Ramos (cell line): ENCODE measurements at regions not wholly inside any gene's neighbourhood (a gene's known extent, or its start where the extent isn't known, plus 50 kb on each side); places are given as distances from the start of the nearest gene placed in this dataset.
"Not testable (repeated sequence)": the region's sequence is repeated elsewhere in the genome, so short reads cannot be mapped to it uniquely, and the experiment has no call there.

Experiments used
- in situ Hi-C: fragments of 300-500 bp; cut with MboI; formaldehyde crosslinking; loops from one replicate; pipeline ENCODE4 v1.14.3; 2022; ENCODE audit warnings: low sequenced_read_pairs; ENCODE audit not compliant: unreplicated experiment

DNA sequence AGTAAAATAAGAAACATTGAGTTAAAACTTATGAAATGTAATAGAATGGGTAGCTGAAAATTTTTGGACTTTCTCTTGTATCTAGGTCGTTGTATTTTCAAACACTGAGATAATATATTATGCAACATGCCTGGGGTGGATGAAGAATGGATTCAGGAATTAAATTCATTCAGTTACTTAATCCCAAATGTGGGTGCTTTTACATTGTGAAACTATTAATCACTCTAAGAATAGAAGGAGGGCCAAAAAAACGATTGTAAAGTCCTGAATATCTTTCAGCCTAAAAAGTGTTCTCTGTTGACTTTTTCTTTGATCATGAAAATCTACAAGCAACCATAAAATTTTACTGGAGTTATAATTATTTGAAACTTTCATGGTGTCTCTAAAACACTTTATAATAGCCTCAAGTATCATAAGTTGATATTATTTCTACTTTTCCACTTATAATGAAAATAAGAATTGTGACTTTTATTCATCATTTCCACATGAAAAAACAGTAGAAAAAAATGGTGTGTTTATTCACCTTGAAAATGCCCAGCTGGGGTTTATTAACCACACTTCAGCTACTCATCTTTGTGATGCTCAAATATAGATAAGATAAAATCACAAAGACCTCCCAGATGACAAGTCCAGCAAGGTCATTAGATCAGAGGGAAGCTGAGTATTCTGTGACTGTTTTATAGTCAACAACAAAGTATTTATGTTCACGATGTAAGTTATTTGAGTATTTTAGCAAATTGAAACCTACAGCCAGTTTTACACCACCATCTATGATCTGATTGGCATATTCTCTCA, 619.9 kb upstream of the SOX9 start:
- in situ Hi-C loops, result no loop called here

DNA sequence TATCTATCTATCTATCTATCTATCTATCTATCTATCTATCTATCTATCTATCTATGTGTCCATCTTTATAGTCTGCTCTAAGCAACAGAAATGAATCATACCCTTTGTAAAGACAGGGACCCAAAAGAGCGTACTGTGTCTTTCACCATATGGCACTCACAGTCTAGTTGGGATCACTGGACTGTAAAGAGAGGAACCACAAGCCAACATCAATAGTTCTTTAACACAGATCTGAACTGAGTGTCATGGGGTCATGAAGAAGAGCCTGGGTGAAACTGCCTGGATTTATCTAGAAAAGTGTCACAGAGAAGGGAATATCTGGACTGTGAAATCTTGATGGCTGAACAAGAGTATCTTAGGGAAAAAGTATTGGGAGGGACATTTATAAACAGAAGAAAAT, 619.1 kb upstream of the SOX9 start:
- in situ Hi-C loops, result no loop called here

DNA sequence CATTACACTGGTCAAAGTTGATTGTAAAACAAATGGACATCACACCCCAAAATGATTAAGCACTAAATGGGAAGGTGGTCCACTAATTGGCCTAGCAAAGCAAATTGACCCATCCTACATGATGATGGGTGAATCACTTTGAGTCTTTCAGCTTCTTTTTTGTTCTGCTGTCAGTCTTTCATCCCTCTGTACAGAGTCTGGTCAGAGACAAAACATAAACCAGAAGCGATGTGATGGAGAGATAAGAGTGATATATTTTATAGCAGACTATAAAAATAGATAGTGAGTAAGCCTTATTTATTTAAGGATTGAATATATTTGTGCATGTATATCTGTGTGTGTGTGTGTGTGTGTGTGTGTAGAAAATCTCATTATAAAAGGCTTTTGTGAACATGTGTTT, 618.4 kb upstream of the SOX9 start:
- in situ Hi-C loops, result no loop called here

DNA sequence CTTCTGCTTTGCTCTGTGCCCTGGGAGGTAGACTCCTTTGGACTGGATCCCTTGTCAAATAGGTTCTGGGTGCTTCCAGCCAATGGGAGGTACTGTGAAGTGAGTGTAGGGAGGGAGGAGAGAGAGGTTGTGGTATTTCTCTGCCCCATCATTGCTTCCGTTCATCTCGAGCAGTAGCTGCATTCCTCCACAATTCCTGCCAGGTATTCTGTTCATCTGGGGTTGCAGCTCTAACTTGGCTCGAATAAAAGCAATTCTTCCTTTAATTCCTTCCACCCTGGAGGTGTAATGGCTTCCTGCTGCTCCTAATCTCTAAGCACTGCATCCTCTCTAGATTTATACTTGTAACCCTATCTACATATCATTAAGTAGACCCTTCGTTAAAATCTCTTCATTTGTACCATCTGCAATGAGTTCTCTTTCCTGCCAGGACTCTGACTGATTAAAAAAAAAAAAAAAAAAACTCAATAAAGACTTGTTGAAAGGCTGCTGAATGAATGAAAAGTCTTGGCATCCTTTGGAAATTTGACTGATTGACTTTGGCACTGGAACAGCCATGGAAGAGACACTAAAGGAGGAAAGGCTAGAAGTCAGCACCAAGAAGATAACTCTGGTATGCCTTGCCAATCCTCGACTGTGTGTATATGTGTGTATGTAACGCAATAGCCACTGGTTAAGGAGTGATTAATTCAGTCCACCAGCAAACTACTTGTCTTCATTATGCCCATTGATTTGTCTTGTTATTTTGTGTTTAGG, 616.9 kb upstream of the SOX9 start:
- in situ Hi-C loops, result no loop called here

DNA sequence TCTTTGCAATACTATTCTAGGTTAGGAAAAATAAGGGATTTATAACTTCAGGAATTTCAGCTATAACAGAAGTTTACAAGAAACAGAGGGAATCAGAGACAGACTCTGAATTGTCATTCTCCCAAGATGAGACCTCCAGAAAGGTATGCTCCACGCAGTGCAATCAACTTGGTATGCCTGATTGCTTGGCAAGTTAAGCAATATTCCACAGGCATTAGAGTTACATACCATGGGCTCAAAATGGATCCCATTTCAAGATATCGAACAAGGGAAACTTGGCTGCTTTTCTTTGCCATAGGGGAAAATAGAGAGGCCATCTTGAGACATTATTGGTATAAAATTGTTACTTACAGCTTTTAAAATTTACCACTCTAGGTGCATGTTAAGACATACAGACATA, 615.6 kb upstream of the SOX9 start:
- in situ Hi-C loops, result no loop called here

DNA sequence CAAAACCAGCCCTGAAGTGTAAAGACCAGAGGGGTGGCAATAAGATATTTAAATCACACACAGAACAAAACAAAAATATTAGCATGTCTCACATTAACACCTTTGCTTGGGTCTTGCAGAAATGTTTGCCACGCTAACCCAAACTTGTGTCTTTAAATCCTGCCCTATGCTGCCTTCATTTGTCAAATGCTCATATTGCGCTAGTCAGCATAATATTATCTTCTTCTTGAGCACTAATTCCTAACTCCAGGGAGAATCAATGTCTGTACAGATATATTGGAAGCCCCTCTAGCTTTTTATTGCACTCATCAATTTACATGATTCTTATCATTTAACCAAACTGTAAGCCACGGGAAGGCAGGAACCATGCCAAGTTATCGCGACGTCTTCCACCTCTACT, 614.8 kb upstream of the SOX9 start:
- in situ Hi-C loops, result no loop called here

DNA sequence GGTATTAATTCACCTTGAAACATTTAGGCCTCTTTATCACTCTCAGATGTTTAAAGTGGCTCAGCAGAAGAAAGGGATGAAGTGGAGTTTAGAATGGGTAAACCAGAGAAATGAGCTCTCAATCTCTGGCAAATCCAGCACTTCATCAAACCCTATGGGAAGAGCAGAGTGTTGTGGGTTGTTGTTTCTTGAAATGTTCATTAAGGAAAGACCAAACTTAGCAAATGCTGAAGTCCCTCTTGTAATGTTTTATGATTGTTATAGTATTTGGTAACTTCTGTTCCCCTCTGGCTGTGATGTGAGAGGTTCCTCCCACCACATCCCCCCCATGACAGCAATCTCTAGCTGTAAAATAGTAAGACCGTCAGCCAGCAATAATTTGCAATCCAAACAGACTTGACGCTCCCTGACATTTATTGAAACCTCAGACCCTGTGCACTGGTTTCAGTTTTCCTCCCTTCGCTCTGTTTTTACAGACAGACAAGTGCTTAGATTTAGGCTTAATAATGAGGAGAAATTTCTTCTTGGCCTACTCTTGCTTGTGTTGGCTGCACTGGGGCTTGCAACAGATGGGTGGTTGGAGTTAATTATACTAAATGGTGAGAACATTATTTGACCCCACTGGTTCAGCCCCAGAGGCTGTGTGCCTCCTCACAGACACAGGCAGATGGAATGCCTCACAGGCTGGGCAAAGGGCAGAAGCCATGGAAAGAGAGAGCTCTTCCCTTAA, 609.4 kb upstream of the SOX9 start:
- in situ Hi-C loops, result no loop called here

DNA sequence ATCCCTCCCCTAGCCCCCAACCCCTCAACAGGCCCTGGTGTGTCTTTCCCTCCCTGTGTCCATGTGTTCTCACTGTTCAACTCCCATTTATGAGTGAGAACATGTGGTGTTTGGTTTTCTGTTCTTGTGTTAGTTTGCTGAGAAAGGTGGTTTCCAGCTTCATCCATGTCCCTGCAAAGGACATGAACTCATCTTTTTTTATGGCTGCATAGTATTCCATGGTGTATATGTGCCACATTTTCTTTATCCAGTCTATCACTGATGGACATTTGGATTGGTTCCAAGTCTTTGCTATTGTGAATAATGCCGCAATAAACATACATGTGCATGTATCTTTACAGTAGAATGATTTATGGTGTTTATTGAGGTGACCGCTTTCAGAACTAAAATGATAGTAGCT, 607.1 kb upstream of the SOX9 start:
- in situ Hi-C loops, result not testable (repeated sequence)

DNA sequence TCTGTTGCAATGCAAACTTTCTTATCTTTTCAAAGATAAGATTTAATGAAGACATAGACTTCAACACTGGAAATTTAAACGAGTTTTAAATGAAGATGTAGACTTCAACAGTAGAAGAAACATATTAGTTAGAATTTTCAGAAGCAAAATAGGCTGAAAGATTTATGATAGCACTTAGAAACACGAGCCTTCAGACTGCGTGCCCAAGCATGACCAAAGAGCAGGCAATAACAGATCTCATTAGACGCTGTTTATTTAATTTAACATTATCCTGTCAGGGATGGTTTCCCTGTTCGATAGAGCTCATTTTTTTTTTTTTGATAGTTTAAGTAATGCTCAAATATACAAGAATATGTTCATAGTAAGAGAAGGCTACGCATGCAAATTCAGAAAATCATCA, 604.7 kb upstream of the SOX9 start:
- in situ Hi-C loops, result no loop called here

DNA sequence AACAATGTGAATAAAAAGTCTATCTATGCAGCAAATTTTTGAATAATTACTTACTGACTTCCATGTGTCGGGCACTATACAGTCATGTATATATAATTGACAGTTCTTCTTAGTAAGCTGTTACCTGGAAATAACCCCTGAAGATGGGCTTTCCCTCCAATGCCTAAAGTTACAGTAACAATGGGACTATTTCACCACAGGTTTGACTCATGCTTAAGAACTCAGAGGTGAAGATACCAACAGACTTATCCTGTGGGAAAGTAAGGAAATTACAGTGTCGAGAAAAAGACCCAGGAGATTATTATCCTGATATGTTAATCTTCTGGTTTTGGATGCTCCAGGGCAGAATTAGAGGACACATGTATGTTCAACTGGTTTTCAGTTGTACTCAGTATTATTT, 601.5 kb upstream of the SOX9 start:
- in situ Hi-C loops, result no loop called here

DNA sequence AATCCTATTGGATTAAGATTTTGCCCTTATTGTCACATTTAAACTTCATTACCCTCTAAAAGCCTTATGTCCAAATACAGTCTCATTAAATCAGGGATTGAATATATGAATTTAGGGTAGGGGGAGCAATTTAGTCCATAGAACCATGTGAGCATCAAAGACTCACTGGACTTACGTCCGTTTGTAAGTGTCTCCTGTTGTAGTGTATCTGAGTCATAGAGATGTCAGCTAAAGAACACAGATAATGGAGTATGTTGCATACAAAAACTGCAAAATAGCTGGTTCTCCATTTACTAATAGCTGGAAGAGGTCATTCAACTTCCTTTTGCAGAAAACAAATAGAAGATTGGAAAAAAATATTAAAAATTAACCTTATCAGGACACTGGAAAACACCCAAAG, 599.1 kb upstream of the SOX9 start:
- in situ Hi-C loops, result no loop called here

DNA sequence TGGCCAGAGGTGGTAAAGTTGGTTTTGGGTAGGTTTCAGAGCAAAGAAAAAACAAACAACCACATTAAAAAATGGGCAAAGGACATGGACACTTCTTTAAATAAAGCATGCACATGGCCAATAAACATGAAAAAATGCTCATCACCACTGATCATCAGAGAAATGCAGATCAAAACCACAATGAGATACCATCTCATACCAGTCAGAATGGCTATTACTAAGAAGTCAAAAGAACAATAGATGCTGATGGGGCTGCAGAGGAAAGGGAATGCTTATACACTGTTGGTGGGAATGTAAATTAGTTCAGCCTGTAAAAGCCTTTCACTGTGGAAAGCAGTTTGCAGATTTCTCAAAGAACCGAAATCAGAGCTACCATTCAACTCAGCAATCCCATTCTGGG, 598.4 kb upstream of the SOX9 start:
- in situ Hi-C loops, result no loop called here

DNA sequence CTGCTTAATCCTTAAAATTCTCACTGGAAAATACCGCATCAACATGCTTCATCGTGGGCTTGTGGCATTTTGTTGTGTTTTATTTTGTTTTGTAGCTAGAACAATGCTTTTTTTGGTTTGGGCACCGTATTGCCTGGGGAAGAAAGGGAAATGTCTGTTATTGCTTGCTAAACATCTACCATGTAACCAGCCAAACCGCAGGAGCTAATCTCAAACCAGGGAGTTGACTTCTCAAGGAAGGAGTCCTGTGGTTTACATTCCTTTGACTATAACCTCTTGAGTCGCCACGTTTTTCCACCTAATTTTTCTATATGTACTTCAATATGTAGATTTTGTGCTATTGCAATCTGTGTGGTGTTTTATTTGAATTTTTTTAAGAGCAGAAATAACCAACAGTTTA, 593.5 kb upstream of the SOX9 start:
- in situ Hi-C loops, result no loop called here

DNA sequence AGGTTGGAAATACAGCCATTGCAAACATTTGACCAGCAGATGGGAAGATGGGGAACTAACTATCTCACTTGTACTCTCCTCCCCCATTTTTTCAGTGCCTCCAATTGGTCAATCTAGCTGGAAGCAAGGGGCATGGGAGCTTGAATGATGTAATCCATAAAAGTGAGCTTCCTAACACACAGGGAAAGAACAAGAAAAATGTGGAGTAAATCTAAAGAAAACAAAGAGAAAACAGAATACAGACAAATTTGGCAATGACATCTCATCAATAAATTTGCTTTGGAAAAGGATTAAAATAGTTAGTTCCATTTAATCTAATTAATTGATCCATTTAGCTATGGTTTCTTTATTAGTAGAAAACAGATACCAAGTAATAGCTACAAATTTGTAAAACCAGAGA, 592.6 kb upstream of the SOX9 start:
- in situ Hi-C loops, result no loop called here

DNA sequence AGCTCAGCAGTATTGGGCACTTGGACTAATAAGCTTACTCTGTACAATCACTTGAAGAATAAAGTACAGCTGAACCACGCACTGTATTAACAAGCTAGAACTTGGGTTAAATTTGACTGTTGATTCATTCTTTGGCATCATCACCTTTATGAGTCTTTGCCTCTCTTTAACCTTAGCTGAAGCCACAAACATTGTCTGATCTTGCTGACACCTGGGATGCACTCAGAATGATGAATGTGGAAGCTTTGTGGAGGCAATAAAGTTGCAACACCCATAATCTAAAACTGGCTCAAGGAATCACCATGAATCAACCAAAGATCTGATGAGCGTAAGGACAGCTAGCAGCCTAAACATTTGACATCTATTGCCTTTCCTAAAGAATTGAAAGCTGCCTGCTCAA, 590.6 kb upstream of the SOX9 start:
- in situ Hi-C loops, result no loop called here

DNA sequence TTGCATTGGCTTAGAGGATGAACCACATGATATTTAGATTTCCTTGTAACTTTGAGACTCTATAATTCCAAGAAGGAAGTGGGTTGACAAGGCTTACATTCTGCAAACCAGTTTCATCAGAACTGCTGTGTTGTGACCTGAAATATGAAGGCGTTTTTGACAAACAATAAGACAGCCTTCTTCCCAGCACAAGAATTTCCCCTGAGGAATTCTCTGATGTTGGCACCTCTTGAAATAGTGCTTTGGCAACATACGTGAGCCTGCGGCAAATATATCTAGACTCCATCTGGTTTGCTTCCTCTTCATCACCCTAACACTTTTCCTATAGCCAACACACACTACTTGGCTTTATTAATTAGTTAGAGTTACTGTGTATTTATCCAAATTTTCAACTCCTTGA, 585.5 kb upstream of the SOX9 start:
- in situ Hi-C loops, result no loop called here

DNA sequence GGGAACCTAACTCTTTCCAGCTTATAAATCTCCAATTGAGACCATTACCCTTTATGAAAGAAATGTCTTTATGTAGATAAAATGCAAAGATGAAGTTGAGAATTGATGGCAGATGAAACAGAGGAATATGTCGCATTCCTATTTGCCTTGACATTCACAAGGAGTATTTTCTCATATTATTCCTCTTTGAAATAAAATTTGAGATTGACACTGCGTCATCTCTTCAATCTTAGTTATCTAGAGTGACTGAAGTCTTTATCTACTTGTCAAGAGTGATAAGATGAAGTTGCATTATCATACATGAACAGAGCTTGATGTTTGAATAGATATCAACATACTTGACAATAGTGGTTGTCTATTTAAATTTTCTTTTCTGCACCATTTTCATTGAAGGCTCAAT, 574.4 kb upstream of the SOX9 start:
- in situ Hi-C loops, result no loop called here

DNA sequence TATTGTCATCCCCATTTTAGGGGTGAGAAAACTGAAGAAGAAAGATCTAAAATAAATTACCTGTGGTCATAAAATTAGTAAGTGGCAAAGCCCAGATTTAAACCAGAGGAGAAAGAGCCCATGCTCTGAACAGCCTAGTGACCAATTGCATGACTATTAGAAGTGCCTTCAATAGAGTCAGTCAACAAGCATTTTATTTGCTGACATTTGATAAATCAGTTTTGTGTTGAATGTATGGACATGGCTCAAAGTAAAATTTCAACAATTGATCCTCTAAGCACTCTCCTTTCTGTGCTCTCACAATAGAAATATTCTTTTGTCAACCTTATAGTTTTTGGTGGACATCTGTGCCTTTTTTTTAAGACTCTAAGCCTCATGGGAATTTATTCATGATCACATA, 572.9 kb upstream of the SOX9 start:
- in situ Hi-C loops, result no loop called here

DNA sequence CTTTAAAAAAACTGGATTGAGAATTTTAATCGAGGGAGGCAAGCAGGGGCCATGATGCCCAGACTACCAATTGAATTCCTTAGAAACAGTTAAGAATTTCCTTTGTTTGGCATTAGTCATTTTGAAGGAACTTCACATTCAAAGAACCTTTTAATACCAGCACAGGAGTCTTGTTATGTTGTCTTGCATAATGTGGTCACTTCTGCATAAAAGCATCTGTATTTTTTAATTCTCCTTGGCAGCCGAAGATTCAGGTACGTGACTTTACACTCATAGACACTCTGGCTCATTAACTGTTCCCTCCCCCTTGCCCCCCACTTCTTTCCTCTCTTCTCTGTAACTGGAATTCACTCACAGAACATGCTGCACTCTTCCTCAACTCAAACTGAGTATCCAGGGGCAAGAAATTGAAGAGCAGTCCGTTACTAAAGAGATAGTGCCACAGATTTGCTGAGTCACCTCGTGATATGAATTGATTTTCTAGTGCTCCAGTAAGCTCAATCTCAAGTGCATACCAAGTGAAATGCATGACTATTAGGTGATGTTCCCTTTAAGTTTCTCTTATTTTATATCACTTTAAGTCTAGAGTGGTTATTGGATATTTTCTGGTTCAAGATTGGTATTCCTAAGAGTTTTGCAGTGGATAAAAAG, 572.2 kb upstream of the SOX9 start:
- in situ Hi-C loops, result no loop called here

DNA sequence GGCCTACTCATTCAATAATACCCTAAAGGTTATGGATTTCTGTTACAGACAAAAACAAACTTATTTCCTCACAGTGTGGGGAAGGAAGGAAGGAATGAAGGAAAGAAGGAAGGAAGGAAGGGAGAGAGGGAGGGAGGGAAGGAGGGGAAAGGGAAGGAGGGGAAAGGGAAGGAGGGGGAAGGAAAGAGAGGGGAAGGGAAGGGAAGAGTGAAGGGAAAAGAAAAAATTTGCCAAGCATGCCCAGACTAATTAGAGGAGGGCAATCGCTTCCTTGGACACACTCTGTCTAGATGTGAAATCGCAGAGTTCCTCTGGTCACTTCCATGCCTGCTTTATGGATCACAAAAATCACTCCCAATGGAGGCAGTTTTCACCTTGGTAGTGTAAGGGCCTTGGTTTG, 570.1 kb upstream of the SOX9 start:
- in situ Hi-C loops, result no loop called here

DNA sequence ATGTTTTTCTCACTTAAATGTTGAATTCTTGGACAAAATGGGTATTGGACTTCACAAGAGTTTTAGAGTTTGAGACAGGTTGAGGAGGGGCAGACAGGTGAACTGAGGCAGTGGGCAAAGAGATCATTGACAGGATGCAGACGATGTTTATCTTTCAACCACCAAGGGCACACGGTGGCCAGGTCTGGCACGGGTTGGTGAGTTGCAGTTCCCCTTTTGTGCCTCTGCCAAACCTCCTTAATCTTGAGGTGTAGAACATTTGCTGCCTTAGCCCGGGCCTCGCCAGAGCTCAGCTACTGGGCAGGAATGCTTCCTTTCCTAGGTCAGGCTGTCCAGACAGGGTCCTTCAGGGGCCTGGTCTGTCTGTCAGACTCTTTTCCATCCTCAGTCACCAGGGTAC, 567.4 kb upstream of the SOX9 start:
- in situ Hi-C loops, result no loop called here
